NCI-H748 treated with DMSO at 0.1 percent for 48 hours (cell line): ENCODE measurements at regions not wholly inside any gene's neighbourhood (a gene's known extent, or its start where the extent isn't known, plus 50 kb on each side); places are given as distances from the start of the nearest gene placed in this dataset.

ENCODE experiments used
- DNase-seq: peaks from one replicate; lab custom pipeline; 2025; lab: John Stamatoyannopoulos, UW

DNA sequence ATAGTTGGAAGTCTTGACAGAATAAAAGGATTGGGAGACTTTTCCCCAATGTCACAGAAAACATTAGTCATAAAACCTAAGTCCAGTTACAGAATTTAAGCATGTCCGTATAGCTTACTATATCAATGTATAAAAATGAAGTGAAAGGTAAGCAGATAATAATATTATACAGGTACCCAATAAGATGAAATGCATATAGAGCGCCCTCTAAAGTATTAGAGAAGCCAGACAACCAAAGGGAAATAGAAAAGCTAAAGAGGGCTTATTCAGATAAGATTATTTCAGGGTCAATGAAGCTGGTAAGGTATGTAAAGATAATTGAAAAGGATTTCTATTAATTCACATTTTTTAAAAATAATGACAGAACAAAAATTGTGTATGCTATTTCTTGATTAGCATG lies 947.7 kb upstream of the MAP3K7 start:
- no peak for DNase-seq

DNA sequence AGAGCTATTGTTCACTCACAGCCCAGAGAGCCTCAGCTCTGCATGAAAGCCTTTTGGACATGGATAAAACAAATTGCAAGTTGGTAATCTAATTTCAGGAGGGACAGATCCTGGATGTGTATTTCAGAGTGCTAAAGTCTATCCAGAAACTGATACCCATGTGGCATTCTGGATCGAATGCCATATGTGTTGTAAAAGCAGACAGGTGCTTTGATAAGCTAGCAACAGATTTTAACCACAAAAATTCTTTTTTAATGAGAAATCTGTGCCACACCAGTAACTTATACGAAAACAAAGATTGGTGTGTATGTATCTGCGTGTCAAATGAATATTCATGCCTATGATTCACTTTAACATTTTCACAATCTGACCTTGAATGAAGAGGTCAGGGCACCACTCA lies 936.6 kb upstream of the MAP3K7 start:
- no peak for DNase-seq

GRCh38 chr6:91521999-91522398 lies 935.1 kb upstream of the MAP3K7 start:
- DNase-seq = no peak

GRCh38 chr6:91509711-91510110 lies 922.8 kb upstream of the MAP3K7 start:
- DNase-seq = no peak

- DNase-seq = no peak
Observed at GRCh38 chr6:91509039-91509438, 922.2 kb upstream of the MAP3K7 start.

- no peak for DNase-seq
Observed at GRCh38 chr6:91506509-91506908, 919.6 kb upstream of the MAP3K7 start.

GRCh38 chr6:91505199-91505598 lies 918.3 kb upstream of the MAP3K7 start:
- DNase-seq = no peak

GRCh38 chr6:91501930-91502329 lies 915.1 kb upstream of the MAP3K7 start:
- DNase-seq = no peak

GRCh38 chr6:91500689-91501303 lies 913.9 kb upstream of the MAP3K7 start:
- DNase-seq = no peak

GRCh38 chr6:91498576-91498975 lies 911.7 kb upstream of the MAP3K7 start:
- no peak for DNase-seq

- DNase-seq = no peak
Observed at GRCh38 chr6:91497770-91498169, 910.9 kb upstream of the MAP3K7 start.

- no peak for DNase-seq
Observed at GRCh38 chr6:91490671-91491301, 903.9 kb upstream of the MAP3K7 start.

DNA sequence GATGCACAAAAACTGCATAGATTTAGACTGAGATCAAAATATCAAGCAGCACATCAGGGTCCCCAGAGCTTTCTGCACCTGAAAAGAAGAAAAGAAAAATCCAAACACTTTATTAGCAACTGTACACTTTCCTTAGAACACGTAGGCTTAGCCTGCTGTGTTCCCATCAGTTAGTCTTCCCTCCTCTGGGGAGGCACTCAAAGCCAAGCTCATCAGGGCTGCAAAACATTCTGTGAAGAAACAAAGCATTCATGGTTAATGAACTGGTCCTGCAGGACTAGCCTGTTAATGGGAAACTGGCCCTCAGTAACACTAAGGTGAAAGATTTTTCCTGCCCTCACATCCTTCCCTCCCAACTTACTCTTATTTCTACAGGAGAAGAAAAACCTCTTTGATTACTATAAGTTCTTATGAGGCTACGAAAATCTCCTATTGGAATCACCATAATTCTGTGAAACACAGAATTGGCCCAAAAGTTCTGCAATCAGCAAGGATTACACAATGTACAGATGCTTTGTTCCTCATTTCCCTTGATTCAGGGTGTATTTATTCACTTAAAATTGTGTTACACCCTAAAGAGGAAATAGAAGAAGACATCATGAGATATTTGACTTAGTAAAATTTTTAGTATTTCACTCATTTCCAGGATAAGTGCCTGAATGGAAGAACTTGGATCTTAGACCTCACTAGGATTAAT lies 901.0 kb upstream of the MAP3K7 start:
- no peak for DNase-seq

- DNase-seq = no peak
Observed at GRCh38 chr6:91486200-91486599, 899.3 kb upstream of the MAP3K7 start.

- DNase-seq = no peak
Observed at GRCh38 chr6:91485047-91485446, 898.2 kb upstream of the MAP3K7 start.

DNA sequence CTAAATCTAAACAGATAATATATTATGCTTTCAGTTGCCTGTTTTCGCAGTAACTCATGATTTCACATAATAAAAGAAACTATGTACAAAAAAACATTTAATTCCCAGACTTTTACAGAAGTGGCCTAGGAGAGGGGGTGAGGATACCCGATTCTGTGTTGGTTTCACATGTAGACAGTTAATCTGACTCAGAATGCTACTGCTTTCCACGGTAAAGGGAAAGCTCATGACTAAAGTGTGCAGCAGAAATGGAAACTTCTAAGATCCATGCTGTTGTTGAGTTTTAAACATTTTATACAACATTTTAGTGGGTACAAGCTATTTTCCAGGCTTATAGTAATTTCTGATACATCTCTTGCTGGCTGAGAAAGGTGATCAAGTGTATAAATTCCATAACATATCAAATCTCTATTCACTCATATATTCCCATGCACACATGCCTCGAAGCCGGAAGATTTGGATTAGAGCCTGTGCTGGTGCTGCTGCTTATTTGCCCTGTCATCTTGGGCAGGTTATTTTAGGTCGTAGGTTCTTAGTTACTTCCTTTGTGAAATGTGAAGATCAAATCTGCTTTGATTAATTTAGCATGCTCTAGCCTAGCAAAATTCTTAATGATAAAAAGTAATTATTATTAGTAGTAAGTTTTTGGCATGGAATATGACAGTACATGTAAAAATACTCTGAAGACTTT lies 896.7 kb upstream of the MAP3K7 start:
- DNase-seq = no peak

- DNase-seq = no peak
Observed at GRCh38 chr6:91482498-91482897, 895.6 kb upstream of the MAP3K7 start.

- no peak for DNase-seq
Observed at GRCh38 chr6:91480402-91480801, 893.5 kb upstream of the MAP3K7 start.

- DNase-seq = no peak
Observed at GRCh38 chr6:91477688-91478087, 890.8 kb upstream of the MAP3K7 start.

DNA sequence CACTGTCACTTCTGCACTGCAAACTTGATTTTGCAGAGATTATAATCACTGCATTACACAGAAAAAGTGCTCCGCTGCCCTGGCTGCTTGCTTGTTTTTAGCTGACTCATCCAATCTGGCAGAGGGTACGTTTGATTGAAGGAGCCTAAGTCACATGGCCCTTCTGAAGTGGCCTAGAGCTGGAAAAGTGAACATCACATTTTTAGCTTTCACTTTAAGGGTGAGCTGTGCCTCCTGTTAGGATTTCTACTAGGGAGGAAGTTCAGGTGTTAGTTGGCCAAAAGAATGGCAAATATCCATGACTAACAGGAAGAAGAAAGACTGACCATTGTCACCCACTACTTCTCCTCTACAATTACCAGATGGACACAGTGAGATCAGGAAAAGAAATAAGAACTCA lies 889.1 kb upstream of the MAP3K7 start:
- no peak for DNase-seq

GRCh38 chr6:91465393-91465792 lies 878.5 kb upstream of the MAP3K7 start:
- no peak for DNase-seq

DNA sequence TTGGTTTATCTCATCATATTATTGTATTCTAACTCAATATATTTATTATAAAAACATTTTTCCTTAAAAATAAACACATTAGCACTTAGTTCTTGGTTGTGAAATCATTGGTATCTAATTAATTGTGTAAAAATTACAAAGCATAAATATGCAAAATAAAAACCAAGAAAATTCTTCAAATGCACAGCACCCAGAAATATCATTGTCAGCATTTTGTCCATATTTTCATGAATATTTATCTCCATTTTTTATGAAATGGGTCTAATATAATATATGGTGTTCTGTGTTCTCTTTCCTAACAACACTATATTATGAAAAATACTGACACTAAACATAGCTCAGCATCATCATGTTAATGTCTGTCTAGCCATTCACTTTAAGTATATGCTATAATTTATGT lies 877.8 kb upstream of the MAP3K7 start:
- DNase-seq = no peak

GRCh38 chr6:91464201-91464600 lies 877.3 kb upstream of the MAP3K7 start:
- DNase-seq = no peak
